PFSK-1 (cell line): ENCODE measurements at regions not wholly inside any gene's neighbourhood (a gene's known extent, or its start where the extent isn't known, plus 50 kb on each side); places are given as distances from the start of the nearest gene placed in this dataset.

ENCODE experiments used
- FOXP2 ChIP-seq: optimal IDR thresholded peaks from 2 replicates; pipeline ENCODE3; 2011; ENCODE audit warnings: borderline replicate concordance, control low read depth, inconsistent platforms; ENCODE audit not compliant: insufficient read depth; ENCODE audit errors: extremely low read length, extremely low read depth
- POLR2AphosphoS5 ChIP-seq: IDR thresholded peaks from 2 replicates; pipeline ENCODE4 v1.6.1; 2012; ENCODE audit warnings: low read depth, mild to moderate bottlenecking, control low read depth, low read length, moderate library complexity
- SIN3A ChIP-seq: IDR thresholded peaks from 2 replicates; pipeline ENCODE4 v1.6.1; 2012; ENCODE audit warnings: mild to moderate bottlenecking, low read length, moderate library complexity, borderline replicate concordance; ENCODE audit not compliant: insufficient read depth
- TAF1 ChIP-seq: IDR thresholded peaks from 2 replicates; pipeline ENCODE4 v1.6.1; 2012; ENCODE audit warnings: low read length, control low read depth, borderline replicate concordance; ENCODE audit not compliant: insufficient read depth
- TF ChIP-seq, protein P1 (sequence below), 2 experiments: IDR thresholded peaks; 2 replicates each; pipeline versions ENCODE4 v1.6.1 to v1.8.0; 2011 to 2012; ENCODE audit warnings: low read depth in 2 of 2, low read length in 2 of 2, control low read depth in 1 of 2, inconsistent platforms in 1 of 2, mild to moderate bottlenecking in 1 of 2, moderate library complexity in 1 of 2; ENCODE audit not compliant: insufficient read depth in 1 of 2

DNA sequence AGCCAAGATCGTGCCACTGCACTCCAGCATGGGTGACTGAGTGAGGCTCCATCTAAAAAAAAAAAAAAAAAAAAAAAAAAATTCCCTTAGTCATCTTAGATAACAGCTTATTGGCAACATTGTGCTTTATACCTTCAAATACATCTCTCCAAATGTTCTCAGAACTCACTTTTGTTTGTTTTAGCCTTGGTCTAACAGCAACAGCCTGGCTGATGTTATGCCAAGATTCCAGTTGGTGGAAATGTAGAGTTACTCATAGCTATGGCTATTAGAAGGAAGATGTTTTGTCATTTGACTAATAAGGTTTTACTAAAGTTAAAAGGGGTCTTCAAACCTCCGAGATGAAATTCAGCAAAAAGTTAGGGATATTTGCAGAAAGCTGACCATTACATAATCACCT is 481.4 kb downstream of the NEBL start:
- TF ChIP-seq FOXP2: no peak
- TF ChIP-seq, protein P1, sequence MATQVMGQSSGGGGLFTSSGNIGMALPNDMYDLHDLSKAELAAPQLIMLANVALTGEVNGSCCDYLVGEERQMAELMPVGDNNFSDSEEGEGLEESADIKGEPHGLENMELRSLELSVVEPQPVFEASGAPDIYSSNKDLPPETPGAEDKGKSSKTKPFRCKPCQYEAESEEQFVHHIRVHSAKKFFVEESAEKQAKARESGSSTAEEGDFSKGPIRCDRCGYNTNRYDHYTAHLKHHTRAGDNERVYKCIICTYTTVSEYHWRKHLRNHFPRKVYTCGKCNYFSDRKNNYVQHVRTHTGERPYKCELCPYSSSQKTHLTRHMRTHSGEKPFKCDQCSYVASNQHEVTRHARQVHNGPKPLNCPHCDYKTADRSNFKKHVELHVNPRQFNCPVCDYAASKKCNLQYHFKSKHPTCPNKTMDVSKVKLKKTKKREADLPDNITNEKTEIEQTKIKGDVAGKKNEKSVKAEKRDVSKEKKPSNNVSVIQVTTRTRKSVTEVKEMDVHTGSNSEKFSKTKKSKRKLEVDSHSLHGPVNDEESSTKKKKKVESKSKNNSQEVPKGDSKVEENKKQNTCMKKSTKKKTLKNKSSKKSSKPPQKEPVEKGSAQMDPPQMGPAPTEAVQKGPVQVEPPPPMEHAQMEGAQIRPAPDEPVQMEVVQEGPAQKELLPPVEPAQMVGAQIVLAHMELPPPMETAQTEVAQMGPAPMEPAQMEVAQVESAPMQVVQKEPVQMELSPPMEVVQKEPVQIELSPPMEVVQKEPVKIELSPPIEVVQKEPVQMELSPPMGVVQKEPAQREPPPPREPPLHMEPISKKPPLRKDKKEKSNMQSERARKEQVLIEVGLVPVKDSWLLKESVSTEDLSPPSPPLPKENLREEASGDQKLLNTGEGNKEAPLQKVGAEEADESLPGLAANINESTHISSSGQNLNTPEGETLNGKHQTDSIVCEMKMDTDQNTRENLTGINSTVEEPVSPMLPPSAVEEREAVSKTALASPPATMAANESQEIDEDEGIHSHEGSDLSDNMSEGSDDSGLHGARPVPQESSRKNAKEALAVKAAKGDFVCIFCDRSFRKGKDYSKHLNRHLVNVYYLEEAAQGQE (IDR thresholded peaks at IDR 0.05; ENCODE audit: insufficient read depth in 1 of 2, low read depth in 2 of 2, low read length in 2 of 2): no peak
- no peak for TF ChIP-seq TAF1
- no peak for TF ChIP-seq POLR2AphosphoS5
- TF ChIP-seq SIN3A: no peak

- TF ChIP-seq SIN3A (no peak), POLR2AphosphoS5 (no peak), FOXP2 (no peak), TAF1 (no peak)
- TF ChIP-seq, protein P1 (IDR thresholded peaks at IDR 0.05; ENCODE audit: insufficient read depth in 1 of 2, low read depth in 2 of 2, low read length in 2 of 2): no peak
These were observed 489.8 kb downstream of the NEBL start for GRCh38 chr10:20407357-20407756.

DNA sequence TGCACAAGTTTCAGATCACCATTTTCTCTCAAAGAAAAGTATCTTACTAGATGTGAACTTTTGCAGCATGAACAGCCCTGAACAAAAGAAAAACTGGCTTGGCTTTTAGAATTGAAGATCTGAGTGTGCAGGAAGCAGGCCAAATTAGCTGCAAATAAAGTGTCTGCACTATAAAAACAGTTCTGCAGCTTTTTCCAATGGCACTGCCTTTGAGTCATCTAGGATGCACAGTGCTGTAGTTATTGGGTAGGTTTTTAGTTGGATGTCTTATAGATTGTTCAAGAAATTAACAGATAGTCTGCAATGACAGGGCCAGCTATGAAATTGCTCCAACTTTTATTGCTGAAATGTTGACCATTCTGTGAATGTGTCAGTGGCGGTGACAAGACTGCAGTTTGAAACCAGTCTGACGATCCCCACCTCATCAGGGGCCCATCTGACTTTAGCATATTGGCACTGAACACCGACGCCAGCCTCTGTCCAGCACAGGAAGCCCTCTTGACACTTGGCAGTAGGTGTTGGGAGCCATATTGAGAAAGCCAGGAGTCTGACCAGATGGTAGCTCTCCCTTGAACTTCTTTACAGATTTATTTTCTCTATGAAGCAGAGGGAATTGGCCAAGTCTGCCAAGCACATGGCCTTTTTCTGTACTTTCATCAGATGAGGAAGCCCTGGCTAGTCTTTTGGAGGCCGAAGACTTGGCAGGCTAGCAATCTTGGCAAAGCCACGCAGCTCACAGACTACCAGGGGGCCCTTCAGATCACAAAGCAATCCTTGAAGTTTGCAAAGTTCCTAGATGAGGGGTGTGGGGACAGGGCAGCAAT is 490.6 kb downstream of the NEBL start:
- no peak for TF ChIP-seq SIN3A
- TF ChIP-seq POLR2AphosphoS5: no peak
- TF ChIP-seq, protein P1 (IDR thresholded peaks at IDR 0.05; ENCODE audit: insufficient read depth in 1 of 2, low read depth in 2 of 2, low read length in 2 of 2): peak; percentile 40 to 73; a peak in 3 of 4 replicates

GRCh38 chr10:20405761-20406160 is 491.4 kb downstream of the NEBL start:
- TF ChIP-seq SIN3A: no peak
- TF ChIP-seq FOXP2: no peak
- TF ChIP-seq TAF1: no peak
- no peak for TF ChIP-seq POLR2AphosphoS5
- TF ChIP-seq, protein P1 (IDR thresholded peaks at IDR 0.05; ENCODE audit: insufficient read depth in 1 of 2, low read depth in 2 of 2, low read length in 2 of 2): no peak
